Activated CD8-positive, alpha-beta memory T cell treated with anti-CD3 and anti-CD28 coated beads for 36 hours (primary cell): ENCODE measurements at regions not wholly inside any gene's neighbourhood (a gene's known extent, or its start where the extent isn't known, plus 50 kb on each side); places are given as distances from the start of the nearest gene placed in this dataset.
"Not testable (repeated sequence)": the region's sequence is repeated elsewhere in the genome, so short reads cannot be mapped to it uniquely, and the experiment has no call there.

Experiments
- CTCF ChIA-PET: fragments of 350-600 bp; sonication (Branson Sonifier 250); formaldehyde crosslinking; loops from one replicate; lab custom pipeline; 2021; ENCODE audit warnings: antibody characterized with exemption; lab: Charles Lee
- POLR2A ChIA-PET: fragments of 350-600 bp; sonication (Branson Sonifier 250); formaldehyde crosslinking; loops from one replicate; lab custom pipeline; 2021; ENCODE audit warnings: antibody characterized with exemption; lab: Charles Lee

- ChIA-PET POLR2A (no interaction called here), CTCF (no interaction called here)
These were observed 711.0 kb downstream of the C4orf33 start for GRCh38 chr4:129806986-129807385.

GRCh38 chr4:129808242-129808641, 712.3 kb downstream of the C4orf33 start:
- ChIA-PET POLR2A (no interaction called here), CTCF (no interaction called here)

GRCh38 chr4:129821073-129821472, 725.1 kb downstream of the C4orf33 start:
- POLR2A ChIA-PET = no interaction called here
- CTCF ChIA-PET = no interaction called here

- ChIA-PET POLR2A (no interaction called here), CTCF (no interaction called here)
These were observed 726.0 kb downstream of the C4orf33 start for GRCh38 chr4:129821963-129822362.

- ChIA-PET POLR2A (no interaction called here), CTCF (no interaction called here)
These were observed 726.7 kb downstream of the C4orf33 start for GRCh38 chr4:129822701-129823100.

- ChIA-PET CTCF (no interaction called here), POLR2A (no interaction called here)
These were observed 727.2 kb downstream of the C4orf33 start for GRCh38 chr4:129823105-129823504.

- CTCF ChIA-PET = no interaction called here
These were observed 733.4 kb downstream of the C4orf33 start for GRCh38 chr4:129829373-129829772.

GRCh38 chr4:129839687-129840086, 743.7 kb downstream of the C4orf33 start:
- ChIA-PET POLR2A (interaction anchor here (0.5 kb wide), 1 partner anchor 1781 kb away, joined by 5 read pairs; no protein-coding TSS in a partner anchor), CTCF (no interaction called here)

More at GRCh38 chr4:129829373-129829772, 733.4 kb downstream of the C4orf33 start:
- POLR2A ChIA-PET = no interaction called here

GRCh38 chr4:129842096-129842495, 746.1 kb downstream of the C4orf33 start:
- CTCF ChIA-PET = no interaction called here

GRCh38 chr4:129852434-129852833, 756.5 kb downstream of the C4orf33 start:
- ChIA-PET CTCF (no interaction called here), POLR2A (no interaction called here)

More at GRCh38 chr4:129842096-129842495, 746.1 kb downstream of the C4orf33 start:
- POLR2A ChIA-PET = no interaction called here

GRCh38 chr4:129853685-129854467, 757.9 kb downstream of the C4orf33 start:
- POLR2A ChIA-PET, CTCF ChIA-PET: not testable (repeated sequence)

GRCh38 chr4:129862461-129862860, 766.5 kb downstream of the C4orf33 start:
- CTCF ChIA-PET = no interaction called here
- POLR2A ChIA-PET = no interaction called here

- CTCF ChIA-PET = no interaction called here
- POLR2A ChIA-PET = no interaction called here
These were observed 767.3 kb downstream of the C4orf33 start for GRCh38 chr4:129863206-129863605.

GRCh38 chr4:129883996-129884395, 788.0 kb downstream of the C4orf33 start:
- CTCF ChIA-PET = no interaction called here
- POLR2A ChIA-PET = no interaction called here

GRCh38 chr4:129897111-129897510, 801.2 kb downstream of the C4orf33 start:
- ChIA-PET POLR2A (no interaction called here), CTCF (no interaction called here)

GRCh38 chr4:129899849-129900248, 803.9 kb downstream of the C4orf33 start:
- ChIA-PET CTCF (no interaction called here), POLR2A (no interaction called here)

- POLR2A ChIA-PET = no interaction called here
- CTCF ChIA-PET = no interaction called here
These were observed 804.5 kb downstream of the C4orf33 start for GRCh38 chr4:129900430-129900953.

GRCh38 chr4:129901205-129901604, 805.3 kb downstream of the C4orf33 start:
- ChIA-PET CTCF (no interaction called here), POLR2A (no interaction called here)

GRCh38 chr4:129903861-129904260, 807.9 kb downstream of the C4orf33 start:
- ChIA-PET CTCF (no interaction called here), POLR2A (no interaction called here)

- ChIA-PET POLR2A (no interaction called here), CTCF (no interaction called here)
These were observed 809.3 kb downstream of the C4orf33 start for GRCh38 chr4:129905256-129905655.

- CTCF ChIA-PET = no interaction called here
- POLR2A ChIA-PET = no interaction called here
These were observed 812.2 kb downstream of the C4orf33 start for GRCh38 chr4:129908117-129908516.
